OCI-LY1 (cell line): ENCODE measurements at regions not wholly inside any gene's neighbourhood (a gene's known extent, or its start where the extent isn't known, plus 50 kb on each side); places are given as distances from the start of the nearest gene placed in this dataset.

Experiments
- H2AFZ ChIP-seq: fragments of 200-600 bp; sonication (generic), shearing (Covaris generic); 2 replicates; pipeline ENCODE4 v1.6.0; 2014; ENCODE audit warnings: antibody characterized with exemption, mild to moderate bottlenecking, low read length
- H3F3A ChIP-seq: fragments of 200-600 bp; sonication (generic), shearing (Covaris generic); 2 replicates; pipeline ENCODE4 v1.6.0; 2014; ENCODE audit warnings: mild to moderate bottlenecking, antibody characterized with exemption, low read length, moderate library complexity; ENCODE audit not compliant: insufficient read depth
- H3K27ac ChIP-seq: fragments of 200-600 bp; sonication (generic); 2 replicates; pipeline ENCODE4 v1.5.1; 2014; ENCODE audit warnings: low read length, mixed run types, mild to moderate bottlenecking, low read depth; ENCODE audit not compliant: poor library complexity, severe bottlenecking
- H3K27me3 ChIP-seq: fragments of 200-600 bp; sonication (generic); 2 replicates; pipeline ENCODE4 v1.6.0; 2014; ENCODE audit warnings: antibody characterized with exemption, mild to moderate bottlenecking, low read length, moderate library complexity; ENCODE audit not compliant: insufficient read depth
- H3K36me3 ChIP-seq: fragments of 200-600 bp; sonication (generic); 2 replicates; pipeline ENCODE4 v1.6.1; 2014; ENCODE audit warnings: mild to moderate bottlenecking, antibody characterized with exemption, low read length, moderate library complexity, mixed read lengths; ENCODE audit not compliant: insufficient read depth
- H3K4me1 ChIP-seq: fragments of 200-600 bp; sonication (generic); 2 replicates; pipeline ENCODE4 v1.5.1; 2014; ENCODE audit warnings: mild to moderate bottlenecking, low read length, moderate library complexity; ENCODE audit not compliant: insufficient read depth, severe bottlenecking
- H3K4me2 ChIP-seq: fragments of 200-600 bp; sonication (generic), shearing (Covaris generic); 2 replicates; pipeline ENCODE4 v1.6.1; 2014; ENCODE audit warnings: low read length
- H3K4me3 ChIP-seq: fragments of 200-600 bp; sonication (generic); 2 replicates; pipeline ENCODE4 v1.5.1; 2014; ENCODE audit warnings: low read length, low read depth, mild to moderate bottlenecking, mixed read lengths; ENCODE audit not compliant: poor library complexity, severe bottlenecking
- H3K79me2 ChIP-seq: fragments of 200-600 bp; shearing (Covaris generic); 2 replicates; pipeline ENCODE4 v1.6.1; 2016; ENCODE audit warnings: mixed run types, low read length, mixed read lengths; ENCODE audit not compliant: insufficient read depth
- H3K9ac ChIP-seq: fragments of 200-600 bp; sonication (generic), shearing (Covaris generic); 2 replicates; pipeline ENCODE4 v1.6.1; 2014; ENCODE audit warnings: mild to moderate bottlenecking, low read length, mixed read lengths
- H3K9me2 ChIP-seq: fragments of 200-600 bp; sonication (generic), shearing (Covaris generic); 2 replicates; pipeline ENCODE4 v1.6.1; 2014; ENCODE audit warnings: low read depth, mild to moderate bottlenecking, low read length, mixed read lengths
- H3K9me3 ChIP-seq: fragments of 200-600 bp; shearing (Covaris generic); 2 replicates; pipeline ENCODE4 v1.6.1; 2014; ENCODE audit warnings: low read length, mixed read lengths
- H4K20me1 ChIP-seq: fragments of 200-600 bp; sonication (generic), shearing (Covaris generic); 2 replicates; pipeline ENCODE4 v1.6.0; 2016; ENCODE audit warnings: mild to moderate bottlenecking, low read length; ENCODE audit not compliant: insufficient read depth
- EZH2 ChIP-seq: fragments of 200-600 bp; sonication (generic), shearing (Covaris generic); IDR thresholded peaks from 2 replicates; pipeline ENCODE4 v1.8.0; 2017; ENCODE audit warnings: borderline replicate concordance, mixed run types, mild to moderate bottlenecking, antibody characterized with exemption, low read length, moderate library complexity, mixed read lengths
- TF ChIP-seq, protein P1 (sequence below): fragments of 200-600 bp; sonication (generic), shearing (Covaris generic); IDR thresholded peaks from 2 replicates; pipeline ENCODE4 v1.5.1; 2017; ENCODE audit warnings: mild to moderate bottlenecking, antibody characterized with exemption, low read length, moderate library complexity, mixed read lengths

DNA sequence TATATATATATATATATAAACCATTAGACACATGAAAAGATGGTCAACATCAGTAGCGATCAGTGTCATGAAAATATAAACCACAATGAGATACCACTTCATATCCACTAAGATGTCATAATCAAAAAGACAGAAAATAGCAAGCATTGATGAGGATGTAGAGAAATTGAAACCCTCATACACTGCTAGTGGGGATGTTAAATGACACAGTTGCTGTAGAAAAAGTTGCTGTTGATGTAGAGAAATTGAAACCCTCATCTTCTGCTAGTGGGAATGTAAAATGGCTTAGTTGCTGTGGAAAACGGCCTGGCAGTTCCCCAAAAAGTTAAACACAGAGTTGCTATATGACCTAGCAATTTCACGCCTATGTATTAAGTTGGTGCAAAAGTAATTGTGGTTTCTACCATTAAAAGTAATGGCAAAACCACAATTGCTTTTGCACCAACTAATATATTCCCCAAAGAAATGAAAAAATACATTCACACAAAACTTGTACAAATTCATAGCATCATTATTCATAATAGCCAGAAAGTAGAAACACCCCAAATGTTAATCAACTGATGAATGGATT is 120.5 kb upstream of the ZWINT start:
- Histone ChIP-seq H3K4me2 (no peak overlapping the region), H3K4me1 (no peaks in the 10 kb centered on the region), H3K36me3 (no peaks in the 10 kb centered on the region), H3K9ac (no peak overlapping the region), H4K20me1 (no peaks in the 10 kb centered on the region), H3K9me3 (peaks cover under 1% of the 10 kb centered on the region; the same call in 1 of the 2 replicates), H2AFZ (no peak overlapping the region), H3K4me3 (no peak overlapping the region), H3K27me3 (no peaks in the 10 kb centered on the region), H3K9me2 (no peaks in the 10 kb centered on the region), H3K27ac (no peak overlapping the region), H3F3A (no peaks in the 10 kb centered on the region), H3K79me2 (no peaks in the 10 kb centered on the region)
- no peak for TF ChIP-seq EZH2
- TF ChIP-seq, protein P1, sequence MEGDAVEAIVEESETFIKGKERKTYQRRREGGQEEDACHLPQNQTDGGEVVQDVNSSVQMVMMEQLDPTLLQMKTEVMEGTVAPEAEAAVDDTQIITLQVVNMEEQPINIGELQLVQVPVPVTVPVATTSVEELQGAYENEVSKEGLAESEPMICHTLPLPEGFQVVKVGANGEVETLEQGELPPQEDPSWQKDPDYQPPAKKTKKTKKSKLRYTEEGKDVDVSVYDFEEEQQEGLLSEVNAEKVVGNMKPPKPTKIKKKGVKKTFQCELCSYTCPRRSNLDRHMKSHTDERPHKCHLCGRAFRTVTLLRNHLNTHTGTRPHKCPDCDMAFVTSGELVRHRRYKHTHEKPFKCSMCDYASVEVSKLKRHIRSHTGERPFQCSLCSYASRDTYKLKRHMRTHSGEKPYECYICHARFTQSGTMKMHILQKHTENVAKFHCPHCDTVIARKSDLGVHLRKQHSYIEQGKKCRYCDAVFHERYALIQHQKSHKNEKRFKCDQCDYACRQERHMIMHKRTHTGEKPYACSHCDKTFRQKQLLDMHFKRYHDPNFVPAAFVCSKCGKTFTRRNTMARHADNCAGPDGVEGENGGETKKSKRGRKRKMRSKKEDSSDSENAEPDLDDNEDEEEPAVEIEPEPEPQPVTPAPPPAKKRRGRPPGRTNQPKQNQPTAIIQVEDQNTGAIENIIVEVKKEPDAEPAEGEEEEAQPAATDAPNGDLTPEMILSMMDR = no peak

DNA sequence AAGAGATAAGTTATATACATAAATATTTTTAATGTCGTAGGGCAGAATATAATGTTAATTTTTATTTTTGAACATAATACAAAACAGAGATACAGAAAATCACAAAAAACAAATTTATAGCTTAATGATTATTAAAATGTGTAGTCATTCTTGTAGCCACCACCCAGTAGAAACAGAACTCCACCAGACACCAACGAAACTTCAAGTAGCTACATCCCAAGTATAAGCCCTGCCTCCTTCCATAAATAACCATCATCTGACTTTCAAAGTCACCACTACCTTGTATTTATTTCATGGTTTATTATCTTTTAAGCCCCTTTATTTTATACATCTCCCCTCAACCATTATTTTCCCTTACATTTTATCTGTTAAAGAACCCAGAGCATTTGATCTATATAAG is 111.9 kb upstream of the ZWINT start:
- no peaks in the 10 kb centered on the region; the same call in 1 of the 2 replicates for H3K36me3 ChIP-seq
- H3K4me2 ChIP-seq = no peak overlapping the region
- H3K27me3 ChIP-seq = no peaks in the 10 kb centered on the region
- peaks cover 7% of the 10 kb centered on the region; the same call in 1 of the 2 replicates for H3K9me3 ChIP-seq
- H2AFZ ChIP-seq = peak overlapping the region; percentile 12; the same call in 1 of the 2 replicates
- H3K79me2 ChIP-seq = no peaks in the 10 kb centered on the region
- H3K27ac ChIP-seq = no peak overlapping the region
- no peak overlapping the region for H3K9ac ChIP-seq
- H4K20me1 ChIP-seq = no peaks in the 10 kb centered on the region
- H3F3A ChIP-seq = no peaks in the 10 kb centered on the region
- no peaks in the 10 kb centered on the region for H3K9me2 ChIP-seq
- H3K4me1 ChIP-seq = peaks cover 14% of the 10 kb centered on the region
- H3K4me3 ChIP-seq = no peak overlapping the region
- TF ChIP-seq, protein P1 = no peak
- no peak for TF ChIP-seq EZH2

DNA sequence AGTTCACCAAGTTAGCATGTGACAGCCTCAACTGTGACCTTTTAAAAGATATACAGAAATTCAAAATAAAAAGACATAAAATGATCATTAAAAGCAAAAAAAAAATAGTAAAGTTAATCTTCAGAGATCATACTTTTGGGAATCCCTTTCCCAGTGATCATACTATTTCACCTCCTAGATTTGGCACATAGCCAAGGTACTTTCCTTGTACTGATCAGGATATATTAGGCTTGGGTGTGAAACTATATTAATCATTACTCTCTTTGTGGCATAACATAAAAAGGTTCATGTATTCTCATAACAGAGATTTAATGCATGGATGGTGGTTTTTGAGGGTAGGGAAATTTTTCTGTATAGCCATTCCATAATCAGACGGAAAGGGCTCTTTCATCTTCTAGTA is 109.6 kb upstream of the ZWINT start:
- H3K27ac ChIP-seq = no peak overlapping the region
- H3K79me2 ChIP-seq = no peaks in the 10 kb centered on the region
- H3K27me3 ChIP-seq = no peaks in the 10 kb centered on the region
- no peak overlapping the region for H3K4me3 ChIP-seq
- H3K9me3 ChIP-seq = no peaks in the 10 kb centered on the region
- no peaks in the 10 kb centered on the region for H3F3A ChIP-seq
- no peaks in the 10 kb centered on the region for H4K20me1 ChIP-seq
- H3K4me1 ChIP-seq = peaks cover 14% of the 10 kb centered on the region
- no peaks in the 10 kb centered on the region for H3K9me2 ChIP-seq
- no peak for TF ChIP-seq EZH2
- TF ChIP-seq, protein P1 = no peak
- no peaks in the 10 kb centered on the region for H3K36me3 ChIP-seq
- no peak overlapping the region for H3K9ac ChIP-seq
- H2AFZ ChIP-seq = no peak overlapping the region
- H3K4me2 ChIP-seq = no peak overlapping the region
